UCSD-AML1 (cell line): ENCODE measurements at regions not wholly inside any gene's neighbourhood (a gene's known extent, or its start where the extent isn't known, plus 50 kb on each side); places are given as distances from the start of the nearest gene placed in this dataset.
"Not testable (repeated sequence)": the region's sequence is repeated elsewhere in the genome, so short reads cannot be mapped to it uniquely, and the experiment has no call there.

Experiments used
- DNase-seq: peaks from one replicate; lab custom pipeline; 2025; ENCODE audit not compliant: unreplicated experiment; lab: John Stamatoyannopoulos, UW

- peak; percentile 21 for DNase-seq
These were observed 626.1 kb upstream of the ID4 start for GRCh38 chr6:19210849-19211590.

- DNase-seq, result no peak
These were observed 622.9 kb upstream of the ID4 start for GRCh38 chr6:19214231-19214630.

- no peak for DNase-seq
These were observed 617.2 kb upstream of the ID4 start for GRCh38 chr6:19219931-19220330.

- DNase-seq, result no peak
These were observed 605.1 kb upstream of the ID4 start for GRCh38 chr6:19231878-19232561.

GRCh38 chr6:19245656-19246055, 591.5 kb upstream of the ID4 start:
- no peak for DNase-seq

- not testable (repeated sequence) for DNase-seq
These were observed 590.0 kb upstream of the ID4 start for GRCh38 chr6:19247181-19247580.

- DNase-seq, result not testable (repeated sequence)
These were observed 581.0 kb upstream of the ID4 start for GRCh38 chr6:19256123-19256522.

GRCh38 chr6:19261642-19262041, 575.5 kb upstream of the ID4 start:
- no peak for DNase-seq

- DNase-seq, result no peak
These were observed 569.1 kb upstream of the ID4 start for GRCh38 chr6:19268117-19268516.

- DNase-seq, result no peak
These were observed 568.5 kb upstream of the ID4 start for GRCh38 chr6:19268718-19269117.

- no peak for DNase-seq
These were observed 567.8 kb upstream of the ID4 start for GRCh38 chr6:19269341-19269898.

GRCh38 chr6:19270616-19271015, 566.6 kb upstream of the ID4 start:
- DNase-seq, result no peak

- no peak for DNase-seq
These were observed 557.9 kb upstream of the ID4 start for GRCh38 chr6:19279273-19279684.

- no peak for DNase-seq
These were observed 549.2 kb upstream of the ID4 start for GRCh38 chr6:19287928-19288327.

- DNase-seq, result no peak
These were observed 547.7 kb upstream of the ID4 start for GRCh38 chr6:19289457-19289856.

GRCh38 chr6:19297880-19298279, 539.3 kb upstream of the ID4 start:
- DNase-seq, result no peak

GRCh38 chr6:19298421-19298820, 538.7 kb upstream of the ID4 start:
- DNase-seq, result no peak

GRCh38 chr6:19299129-19299528, 538.0 kb upstream of the ID4 start:
- no peak for DNase-seq

- DNase-seq, result no peak
These were observed 535.2 kb upstream of the ID4 start for GRCh38 chr6:19301980-19302379.

- DNase-seq, result no peak
These were observed 533.8 kb upstream of the ID4 start for GRCh38 chr6:19303383-19303782.

GRCh38 chr6:19309661-19310060, 527.5 kb upstream of the ID4 start:
- DNase-seq, result no peak

GRCh38 chr6:19311786-19312185, 525.4 kb upstream of the ID4 start:
- no peak for DNase-seq
